Nephron (organoid): ENCODE measurements at regions not wholly inside any gene's neighbourhood (a gene's known extent, or its start where the extent isn't known, plus 50 kb on each side); places are given as distances from the start of the nearest gene placed in this dataset.
A peak's percentile ranks its signal among the peaks of the same experiment; 100 is the strongest.

Experiments
- H3K27ac Mint-ChIP-seq, 3 experiments: 2 replicates each; pipeline ENCODE4 v1.8.0; 2020; ENCODE audit warnings: mixed read lengths in 3 of 3, mild to moderate bottlenecking in 2 of 3, moderate library complexity in 1 of 3
- H3K27me3 Mint-ChIP-seq: 2 replicates; pipeline ENCODE4 v1.8.0; 2021; ENCODE audit warnings: low read depth, mild to moderate bottlenecking, moderate library complexity, mixed read lengths
- H3K36me3 Mint-ChIP-seq: 2 replicates; pipeline ENCODE4 v1.8.0; 2020; ENCODE audit warnings: low read depth, mixed read lengths
- H3K4me1 Mint-ChIP-seq: 2 replicates; pipeline ENCODE4 v1.8.0; 2020; ENCODE audit warnings: mixed read lengths
- H3K4me3 Mint-ChIP-seq, 3 experiments: 2 replicates each; pipeline ENCODE4 v1.8.0; 2020; ENCODE audit warnings: mild to moderate bottlenecking in 3 of 3, mixed read lengths in 3 of 3, moderate library complexity in 2 of 3
- H3K9me3 Mint-ChIP-seq: 2 replicates; pipeline ENCODE4 v1.8.0; 2020; ENCODE audit warnings: mixed read lengths
- CTCF ChIP-seq, 3 experiments: fragments of 200-600 bp; sonication (generic); IDR thresholded peaks; one replicate each; pipeline ENCODE4 v1.5.0; 2021; ENCODE audit warnings: antibody characterized with exemption in 3 of 3; ENCODE audit not compliant: unreplicated experiment in 3 of 3

- no peak overlapping the region for H3K4me3 Mint-ChIP-seq
- no peaks in the 10 kb centered on the region for H3K27me3 Mint-ChIP-seq
Measured at GRCh38 chr15:62991698-62992097, 50.8 kb upstream of the TPM1 start.

DNA sequence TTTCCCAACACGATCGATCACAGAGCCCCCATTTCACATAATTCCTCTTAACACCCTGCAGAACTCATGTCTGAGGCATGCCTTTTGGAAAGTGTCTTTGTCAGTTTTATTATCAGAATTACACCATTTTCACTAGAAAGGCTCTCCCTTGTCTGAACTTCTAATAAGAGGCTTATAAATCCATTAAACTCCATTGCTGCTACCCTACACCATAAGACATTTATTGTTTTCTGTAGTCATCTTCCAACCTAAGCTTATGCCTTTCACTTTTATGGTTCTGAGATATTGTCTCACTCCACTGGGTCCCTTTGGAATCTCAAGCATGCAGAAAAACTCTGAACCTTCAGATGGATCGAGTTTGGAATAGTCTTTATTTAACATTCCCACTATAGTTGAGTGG lies 50.2 kb upstream of the TPM1 start:
- Mint-ChIP-seq H3K27ac (peak overlapping the region; percentile 17 to 68 (median 53)), H3K4me1 (peaks cover 31% of the 10 kb centered on the region), H3K9me3 (peaks cover 3% of the 10 kb centered on the region), H3K4me3 (no peak overlapping the region), H3K36me3 (no peaks in the 10 kb centered on the region), H3K27me3 (no peaks in the 10 kb centered on the region)
- no peak for TF ChIP-seq CTCF (IDR thresholded peaks at IDR 0.05; ENCODE audit: unreplicated experiment in 3 of 3)

More at GRCh38 chr15:62991698-62992097, 50.8 kb upstream of the TPM1 start:
- Mint-ChIP-seq H3K4me1 (peaks cover 30% of the 10 kb centered on the region), H3K27ac (peak overlapping the region; percentile 17 to 68 (median 53)), H3K9me3 (peaks cover 3% of the 10 kb centered on the region), H3K36me3 (no peaks in the 10 kb centered on the region)
- no peak for TF ChIP-seq CTCF (IDR thresholded peaks at IDR 0.05; ENCODE audit: unreplicated experiment in 3 of 3)
